C4-2B (cell line): ENCODE measurements at regions not wholly inside any gene's neighbourhood (a gene's known extent, or its start where the extent isn't known, plus 50 kb on each side); places are given as distances from the start of the nearest gene placed in this dataset.

Experiments
- H3K27ac ChIP-seq: fragments of 450-650 bp; 2 replicates; pipeline ENCODE4 v1.5.1; 2017
- ZFX ChIP-seq: fragments of 450-650 bp; IDR thresholded peaks from 2 replicates; pipeline ENCODE4 v1.6.1; 2017
- TF ChIP-seq, protein P1 (sequence below): fragments of 450-650 bp; conservative IDR thresholded peaks from 2 replicates; pipeline ENCODE4 v1.5.1; 2017; ENCODE audit warnings: mild to moderate bottlenecking

DNA sequence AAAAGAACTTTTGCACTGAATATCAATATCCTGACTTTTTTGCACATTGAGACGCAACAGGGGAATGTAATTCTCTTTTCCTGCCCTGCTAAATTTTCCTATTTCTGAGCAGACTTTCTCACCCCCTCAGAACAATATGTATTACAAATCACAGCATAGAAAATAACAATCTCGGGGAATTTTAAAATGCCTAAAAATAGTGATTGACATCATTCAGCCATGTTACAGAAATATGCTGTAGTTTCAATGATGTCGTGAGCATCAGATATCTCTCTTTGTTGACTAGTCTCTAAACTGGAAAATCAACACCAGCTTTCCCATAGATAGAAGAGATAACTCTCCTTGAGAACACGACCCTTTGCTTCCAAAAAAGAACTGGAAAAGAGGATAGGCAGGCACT is 166.7 kb downstream of the ZDHHC21 start:
- no peak for TF ChIP-seq ZFX
- TF ChIP-seq, protein P1, sequence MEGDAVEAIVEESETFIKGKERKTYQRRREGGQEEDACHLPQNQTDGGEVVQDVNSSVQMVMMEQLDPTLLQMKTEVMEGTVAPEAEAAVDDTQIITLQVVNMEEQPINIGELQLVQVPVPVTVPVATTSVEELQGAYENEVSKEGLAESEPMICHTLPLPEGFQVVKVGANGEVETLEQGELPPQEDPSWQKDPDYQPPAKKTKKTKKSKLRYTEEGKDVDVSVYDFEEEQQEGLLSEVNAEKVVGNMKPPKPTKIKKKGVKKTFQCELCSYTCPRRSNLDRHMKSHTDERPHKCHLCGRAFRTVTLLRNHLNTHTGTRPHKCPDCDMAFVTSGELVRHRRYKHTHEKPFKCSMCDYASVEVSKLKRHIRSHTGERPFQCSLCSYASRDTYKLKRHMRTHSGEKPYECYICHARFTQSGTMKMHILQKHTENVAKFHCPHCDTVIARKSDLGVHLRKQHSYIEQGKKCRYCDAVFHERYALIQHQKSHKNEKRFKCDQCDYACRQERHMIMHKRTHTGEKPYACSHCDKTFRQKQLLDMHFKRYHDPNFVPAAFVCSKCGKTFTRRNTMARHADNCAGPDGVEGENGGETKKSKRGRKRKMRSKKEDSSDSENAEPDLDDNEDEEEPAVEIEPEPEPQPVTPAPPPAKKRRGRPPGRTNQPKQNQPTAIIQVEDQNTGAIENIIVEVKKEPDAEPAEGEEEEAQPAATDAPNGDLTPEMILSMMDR = no peak

DNA sequence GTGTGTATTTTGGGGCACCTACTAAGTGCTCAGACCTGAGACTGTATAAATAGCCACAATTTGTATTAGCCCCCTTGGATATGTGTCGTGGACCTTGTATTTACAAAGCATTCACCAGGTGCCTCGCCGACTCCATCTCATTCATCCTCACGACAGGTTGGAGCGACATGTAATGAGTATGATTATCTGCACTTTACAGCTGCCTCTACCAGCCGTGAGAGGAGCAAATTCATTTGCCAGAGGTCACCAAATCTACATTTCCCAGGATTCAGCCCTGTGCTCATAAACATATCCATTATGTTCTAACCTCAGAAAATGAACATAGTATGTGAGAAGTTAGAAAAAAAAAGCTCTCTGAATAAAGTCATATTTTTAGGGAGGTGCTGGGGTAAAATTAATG is 167.4 kb downstream of the ZDHHC21 start:
- H3K27ac ChIP-seq = no peak overlapping the region
- TF ChIP-seq, protein P1 = no peak
- TF ChIP-seq ZFX = no peak

More for the DNA sequence above, 166.7 kb downstream of the ZDHHC21 start:
- no peak overlapping the region for H3K27ac ChIP-seq

DNA sequence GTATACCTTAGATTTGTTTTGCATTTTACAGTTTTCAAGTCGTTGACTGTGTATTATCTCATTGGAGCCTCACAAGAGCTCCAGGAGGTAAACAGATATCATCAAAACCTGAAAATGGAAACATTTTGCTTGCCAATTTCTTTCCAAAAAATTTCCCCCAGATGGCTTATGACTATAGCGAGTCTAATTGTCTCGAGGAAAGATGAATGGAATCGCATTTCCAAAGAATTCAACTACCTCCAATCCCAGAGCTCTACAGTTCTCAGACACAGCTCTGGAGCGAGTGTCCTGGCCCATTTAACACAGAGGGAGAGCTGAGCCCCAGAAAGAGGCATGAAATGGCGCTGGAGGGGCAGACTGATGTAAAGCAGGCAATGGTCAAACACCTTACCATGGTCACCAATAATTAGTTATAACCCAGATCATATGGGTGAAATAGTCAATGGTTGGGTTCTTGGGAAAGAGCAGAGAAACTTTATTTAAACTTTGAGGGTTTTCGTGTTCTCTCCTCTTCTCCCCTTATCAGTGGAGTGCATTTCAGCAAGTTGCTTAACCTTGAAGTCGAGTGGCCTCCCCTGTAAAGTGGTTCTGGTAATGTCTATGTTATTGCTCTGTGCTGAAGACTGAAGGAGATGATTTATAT is 168.2 kb downstream of the ZDHHC21 start:
- TF ChIP-seq, protein P1 = no peak
- TF ChIP-seq ZFX = no peak
- no peak overlapping the region for H3K27ac ChIP-seq

GRCh38 chr9:14523545-14523944 is 169.7 kb downstream of the ZDHHC21 start:
- TF ChIP-seq, protein P1 = no peak
- TF ChIP-seq ZFX = no peak
- no peak overlapping the region for H3K27ac ChIP-seq

GRCh38 chr9:14522627-14523379 is 170.4 kb downstream of the ZDHHC21 start:
- H3K27ac ChIP-seq = no peak overlapping the region
- TF ChIP-seq, protein P1 = no peak
- no peak for TF ChIP-seq ZFX

- H3K27ac ChIP-seq = no peak overlapping the region
- TF ChIP-seq, protein P1 = no peak
- no peak for TF ChIP-seq ZFX
Observed at GRCh38 chr9:14520341-14520740, 172.9 kb downstream of the ZDHHC21 start.

DNA sequence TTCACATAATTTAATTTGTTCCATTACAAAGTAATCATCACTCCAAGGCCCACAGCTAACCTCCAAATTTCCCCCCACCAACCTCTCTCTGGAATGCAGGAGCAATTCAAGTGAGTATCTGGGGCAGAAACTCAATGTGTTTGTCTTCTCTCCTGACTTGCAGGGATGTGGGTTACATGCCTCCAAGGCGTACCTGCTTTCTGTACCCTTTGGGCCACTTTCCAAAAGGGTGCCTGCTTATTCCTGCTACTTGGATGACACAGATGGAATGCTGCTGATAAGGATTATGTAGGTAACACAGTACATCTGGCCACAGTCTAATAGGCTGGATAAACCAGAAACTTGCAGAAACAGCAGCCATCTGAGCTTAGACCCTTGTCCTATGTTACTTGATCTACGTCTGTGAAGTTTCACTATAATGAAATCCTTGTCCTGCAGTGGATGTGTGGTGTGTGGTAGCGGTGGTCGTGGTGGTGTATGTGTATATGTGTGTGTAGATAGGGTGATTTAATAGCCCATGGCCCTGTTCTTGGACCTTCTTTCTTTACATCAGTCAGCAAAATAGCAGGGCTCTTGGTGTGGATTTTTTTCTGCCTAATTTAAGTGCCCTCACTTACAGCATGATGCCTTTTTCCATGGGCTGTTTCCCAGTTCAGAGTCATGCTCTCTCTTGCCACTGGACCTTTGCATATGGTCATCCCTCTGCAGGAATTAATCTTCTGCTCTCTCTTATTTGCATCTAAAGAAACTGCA is 175.9 kb downstream of the ZDHHC21 start:
- H3K27ac ChIP-seq = no peak overlapping the region

More for the DNA sequence above, 175.9 kb downstream of the ZDHHC21 start:
- no peak for TF ChIP-seq ZFX
- TF ChIP-seq, protein P1 = no peak
